Osteoblast (primary cell): ENCODE measurements at regions not wholly inside any gene's neighbourhood (a gene's known extent, or its start where the extent isn't known, plus 50 kb on each side); places are given as distances from the start of the nearest gene placed in this dataset.

ENCODE experiments used
- DNase-seq: peaks from one replicate; pipeline ENCODE4 v3.0.0; 2011; ENCODE audit warnings: low spot score, mixed read lengths; ENCODE audit not compliant: insufficient read length; ENCODE audit errors: missing footprints
- H2AFZ ChIP-seq: 2 replicates; pipeline ENCODE4 v1.6.0; 2011; ENCODE audit warnings: mild to moderate bottlenecking, low read length
- H3K27ac ChIP-seq: 2 replicates; pipeline ENCODE4 v1.5.1; 2011; ENCODE audit warnings: mild to moderate bottlenecking, low read depth, low read length, moderate library complexity
- H3K27me3 ChIP-seq: 2 replicates; pipeline ENCODE4 v1.6.0; 2012; ENCODE audit warnings: mild to moderate bottlenecking, control low read depth, inconsistent platforms, low read length, moderate library complexity; ENCODE audit not compliant: insufficient read depth
- H3K36me3 ChIP-seq: 2 replicates; pipeline ENCODE4 v1.5.1; 2011; ENCODE audit warnings: mild to moderate bottlenecking, low read length, control low read depth, moderate library complexity; ENCODE audit not compliant: insufficient read depth
- H3K4me1 ChIP-seq: 2 replicates; pipeline ENCODE4 v1.5.1; 2011; ENCODE audit warnings: mild to moderate bottlenecking, low read length, control low read depth, moderate library complexity; ENCODE audit not compliant: insufficient read depth
- H3K4me2 ChIP-seq: 2 replicates; pipeline ENCODE4 v1.6.0; 2011; ENCODE audit warnings: mild to moderate bottlenecking, low read length; ENCODE audit not compliant: insufficient read depth
- H3K4me3 ChIP-seq: fragments of 200-600 bp; sonication (generic); 3 replicates; pipeline ENCODE4 v1.5.1; 2012; ENCODE audit warnings: mild to moderate bottlenecking, low read length, inconsistent platforms; ENCODE audit not compliant: insufficient read depth
- H3K79me2 ChIP-seq: 2 replicates; pipeline ENCODE4 v1.6.0; 2012; ENCODE audit warnings: mild to moderate bottlenecking, low read length, control low read depth, inconsistent platforms; ENCODE audit not compliant: insufficient read depth
- H3K9me3 ChIP-seq: 2 replicates; pipeline ENCODE4 v1.5.1; 2011; ENCODE audit warnings: low read depth, low read length, control low read depth
- H4K20me1 ChIP-seq: 2 replicates; pipeline ENCODE4 v1.6.0; 2012; ENCODE audit warnings: mild to moderate bottlenecking, low read length, control low read depth; ENCODE audit not compliant: insufficient read depth
- TF ChIP-seq, protein P1 (sequence below): IDR thresholded peaks from 2 replicates; pipeline ENCODE4 v1.5.1; 2011; ENCODE audit warnings: mild to moderate bottlenecking, low read depth, low read length, moderate library complexity; ENCODE audit errors: extremely low read depth

DNA sequence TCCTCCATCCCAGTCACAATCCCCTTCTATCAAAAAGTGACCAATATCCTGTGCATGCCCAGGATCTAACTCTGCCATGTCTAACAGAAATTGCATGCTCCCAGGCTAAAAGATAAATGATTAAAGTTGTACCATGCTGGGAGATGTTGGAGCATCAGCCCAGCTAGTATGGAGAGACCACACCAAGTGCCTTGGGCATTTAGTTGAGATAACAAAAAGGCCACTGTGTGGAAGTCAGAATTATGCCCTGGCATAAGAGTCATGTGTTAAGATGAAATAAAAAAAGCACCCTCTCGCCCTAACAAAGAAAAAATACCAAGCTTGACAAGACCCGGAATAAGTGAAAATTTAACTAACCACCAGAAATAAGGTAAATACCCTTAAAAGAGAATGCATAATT lies 155.9 kb upstream of the CENPE start:
- H3K36me3 ChIP-seq: no peaks in the 10 kb centered on the region
- H3K79me2 ChIP-seq: no peaks in the 10 kb centered on the region
- H3K4me2 ChIP-seq: no peak overlapping the region
- no peak overlapping the region for H2AFZ ChIP-seq
- no peak for DNase-seq
- H3K9me3 ChIP-seq: no peaks in the 10 kb centered on the region
- H3K27ac ChIP-seq: no peak overlapping the region
- no peaks in the 10 kb centered on the region for H3K27me3 ChIP-seq
- no peaks in the 10 kb centered on the region for H4K20me1 ChIP-seq
- H3K4me3 ChIP-seq: no peak overlapping the region
- no peaks in the 10 kb centered on the region for H3K4me1 ChIP-seq
- TF ChIP-seq, protein P1, sequence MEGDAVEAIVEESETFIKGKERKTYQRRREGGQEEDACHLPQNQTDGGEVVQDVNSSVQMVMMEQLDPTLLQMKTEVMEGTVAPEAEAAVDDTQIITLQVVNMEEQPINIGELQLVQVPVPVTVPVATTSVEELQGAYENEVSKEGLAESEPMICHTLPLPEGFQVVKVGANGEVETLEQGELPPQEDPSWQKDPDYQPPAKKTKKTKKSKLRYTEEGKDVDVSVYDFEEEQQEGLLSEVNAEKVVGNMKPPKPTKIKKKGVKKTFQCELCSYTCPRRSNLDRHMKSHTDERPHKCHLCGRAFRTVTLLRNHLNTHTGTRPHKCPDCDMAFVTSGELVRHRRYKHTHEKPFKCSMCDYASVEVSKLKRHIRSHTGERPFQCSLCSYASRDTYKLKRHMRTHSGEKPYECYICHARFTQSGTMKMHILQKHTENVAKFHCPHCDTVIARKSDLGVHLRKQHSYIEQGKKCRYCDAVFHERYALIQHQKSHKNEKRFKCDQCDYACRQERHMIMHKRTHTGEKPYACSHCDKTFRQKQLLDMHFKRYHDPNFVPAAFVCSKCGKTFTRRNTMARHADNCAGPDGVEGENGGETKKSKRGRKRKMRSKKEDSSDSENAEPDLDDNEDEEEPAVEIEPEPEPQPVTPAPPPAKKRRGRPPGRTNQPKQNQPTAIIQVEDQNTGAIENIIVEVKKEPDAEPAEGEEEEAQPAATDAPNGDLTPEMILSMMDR: no peak

DNA sequence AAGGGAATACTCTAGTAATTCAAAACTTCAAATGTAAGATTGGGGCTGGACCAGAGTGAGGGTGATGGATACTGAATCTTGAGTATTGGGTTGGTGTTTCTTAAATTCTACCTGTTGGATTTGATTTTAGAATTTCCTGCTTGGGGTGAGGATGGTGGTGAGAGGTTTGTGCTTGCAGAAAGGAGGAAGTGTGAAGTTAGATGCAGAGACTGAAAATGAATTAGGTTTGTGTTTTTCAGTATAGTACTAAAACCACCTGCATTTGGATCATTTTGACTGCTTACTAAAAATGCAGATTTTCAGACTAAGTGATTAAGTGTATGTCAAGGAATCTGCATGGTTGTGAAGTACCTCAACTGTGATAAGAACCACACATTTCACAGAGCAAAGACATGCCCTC lies 131.5 kb upstream of the CENPE start:
- H3K27ac ChIP-seq: no peak overlapping the region
- no peak overlapping the region for H3K4me3 ChIP-seq
- no peaks in the 10 kb centered on the region for H4K20me1 ChIP-seq
- no peaks in the 10 kb centered on the region for H3K4me1 ChIP-seq
- H3K9me3 ChIP-seq: no peaks in the 10 kb centered on the region
- no peak overlapping the region for H3K4me2 ChIP-seq
- H3K79me2 ChIP-seq: no peaks in the 10 kb centered on the region
- no peak for DNase-seq
- no peak overlapping the region for H2AFZ ChIP-seq
- no peaks in the 10 kb centered on the region for H3K27me3 ChIP-seq
- no peaks in the 10 kb centered on the region for H3K36me3 ChIP-seq
- TF ChIP-seq, protein P1: no peak

DNA sequence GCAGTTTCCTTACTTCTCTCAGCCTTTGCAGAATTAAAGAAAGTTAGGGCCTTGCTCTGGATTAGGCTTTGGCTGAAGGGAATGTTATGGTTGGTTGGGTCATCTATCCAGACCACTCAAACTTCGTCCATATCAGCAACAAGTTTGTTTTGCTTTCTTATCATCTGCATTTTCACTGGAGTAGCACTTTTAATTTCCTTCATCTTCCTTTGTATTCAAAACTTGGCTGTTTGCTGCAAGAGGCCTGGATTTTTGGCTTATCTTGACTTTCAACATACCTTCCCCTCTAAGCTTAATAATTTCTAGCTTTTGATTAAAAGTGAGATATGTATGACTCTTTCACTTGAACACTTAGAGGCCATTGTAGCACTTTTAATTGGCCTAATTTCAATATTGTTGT lies 126.7 kb upstream of the CENPE start:
- Histone ChIP-seq H3K4me2 (no peak overlapping the region), H2AFZ (no peak overlapping the region), H3K27me3 (no peaks in the 10 kb centered on the region), H4K20me1 (no peaks in the 10 kb centered on the region), H3K79me2 (no peaks in the 10 kb centered on the region), H3K4me3 (no peak overlapping the region), H3K9me3 (no peaks in the 10 kb centered on the region), H3K36me3 (no peaks in the 10 kb centered on the region), H3K4me1 (no peaks in the 10 kb centered on the region), H3K27ac (no peak overlapping the region)
- TF ChIP-seq, protein P1: no peak
- DNase-seq: no peak

DNA sequence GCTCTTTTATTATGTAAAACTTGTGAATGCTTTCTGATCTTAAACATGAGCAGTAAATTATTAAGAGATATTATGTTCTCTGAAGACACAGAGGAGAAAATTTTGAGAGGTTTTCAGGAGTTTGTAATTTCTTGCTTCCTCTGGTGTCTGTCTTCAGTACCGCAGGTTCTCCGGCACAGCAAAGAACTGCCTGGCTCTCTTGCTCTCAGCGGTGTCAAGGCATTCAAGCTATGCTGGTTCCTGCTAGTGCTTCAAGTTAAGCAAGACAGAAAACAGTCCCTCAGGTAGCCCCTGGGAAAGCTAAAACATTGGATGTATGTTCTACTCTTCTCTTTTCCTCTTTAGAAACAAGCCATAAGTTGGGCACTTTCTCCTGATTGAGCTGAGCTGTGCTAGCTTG lies 120.2 kb upstream of the CENPE start:
- Histone ChIP-seq H3K27ac (no peak overlapping the region), H3K4me3 (no peak overlapping the region), H3K9me3 (peaks cover 2% of the 10 kb centered on the region), H3K4me1 (no peaks in the 10 kb centered on the region), H3K79me2 (no peaks in the 10 kb centered on the region), H2AFZ (no peak overlapping the region), H3K27me3 (no peaks in the 10 kb centered on the region), H3K4me2 (no peak overlapping the region), H4K20me1 (no peaks in the 10 kb centered on the region), H3K36me3 (no peaks in the 10 kb centered on the region)
- DNase-seq: no peak
- TF ChIP-seq, protein P1: no peak
